ENCODE measurements at regions not wholly inside any gene's neighbourhood (a gene's known extent, or its start where the extent isn't known, plus 50 kb on each side); places are given as distances from the start of the nearest gene placed in this dataset.
A peak's percentile ranks its signal among the peaks of the same experiment; 100 is the strongest.
"Not testable (repeated sequence)": the region's sequence is repeated elsewhere in the genome, so short reads cannot be mapped to it uniquely, and the experiment has no call there.

- intact Hi-C loops (cut with micrococcal nuclease): no loop called here
- DNase-seq: no peak
- no peak for ATAC-seq
These were observed 289.5 kb upstream of the RGMA start for GRCh38 chr15:93378558-93378957.

- ATAC-seq: no peak
- no peak for DNase-seq
- intact Hi-C loops (cut with micrococcal nuclease): no loop called here
These were observed 283.8 kb upstream of the RGMA start for GRCh38 chr15:93372865-93373223.

GRCh38 chr15:93372208-93372864 is 283.3 kb upstream of the RGMA start:
- DNase-seq (no peak), ATAC-seq (no peak)
- intact Hi-C loops (cut with micrococcal nuclease): no loop called here

- DNase-seq (no peak), ATAC-seq (no peak)
- intact Hi-C loops (cut with micrococcal nuclease): no loop called here
These were observed 277.5 kb upstream of the RGMA start for GRCh38 chr15:93366387-93367100.

- intact Hi-C loops (cut with micrococcal nuclease): no loop called here
- no peak for DNase-seq
- ATAC-seq: no peak
These were observed 273.8 kb upstream of the RGMA start for GRCh38 chr15:93362821-93363220.

DNA sequence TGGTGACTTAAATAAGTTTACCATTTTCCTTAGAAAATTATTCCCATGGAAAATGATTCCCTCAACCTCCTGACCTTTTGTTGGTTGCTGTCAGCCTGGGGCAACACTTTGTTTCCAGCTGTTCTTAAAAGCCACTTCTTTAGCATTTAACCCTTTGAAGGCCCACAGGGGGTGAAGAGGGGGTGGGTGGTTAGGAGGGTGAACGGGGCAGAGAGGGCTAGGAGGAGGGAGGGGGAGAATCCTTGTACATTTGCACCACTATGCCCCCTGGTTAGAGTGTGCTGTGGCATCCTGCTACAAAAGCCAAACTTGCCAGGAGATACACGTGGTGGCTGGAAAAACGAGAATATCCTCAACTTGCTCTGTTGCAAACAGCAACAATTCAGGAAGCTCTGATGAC is 273.2 kb upstream of the RGMA start:
- intact Hi-C loops (cut with micrococcal nuclease): no loop called here
- no peak for DNase-seq
- no peak for ATAC-seq

DNA sequence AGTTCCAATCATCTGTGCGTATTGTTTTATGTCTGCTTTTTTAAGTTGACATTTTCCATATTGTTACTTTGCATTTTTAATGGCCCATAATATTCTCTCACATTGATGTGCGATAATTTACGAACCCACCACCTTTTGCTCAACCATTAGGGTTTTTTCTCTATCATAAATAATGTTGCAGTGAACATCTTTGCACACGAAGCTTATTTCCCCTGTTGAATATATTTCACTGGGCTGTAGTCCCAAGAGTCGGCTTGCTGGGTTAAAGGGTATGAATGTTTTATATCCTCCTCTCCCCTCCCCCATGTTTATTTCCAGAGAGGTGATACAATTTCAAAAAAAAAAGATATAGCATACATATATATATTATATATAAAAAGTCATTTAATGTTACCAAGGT is 272.7 kb upstream of the RGMA start:
- DNase-seq: no peak
- intact Hi-C loops (cut with micrococcal nuclease): no loop called here
- ATAC-seq: no peak

DNA sequence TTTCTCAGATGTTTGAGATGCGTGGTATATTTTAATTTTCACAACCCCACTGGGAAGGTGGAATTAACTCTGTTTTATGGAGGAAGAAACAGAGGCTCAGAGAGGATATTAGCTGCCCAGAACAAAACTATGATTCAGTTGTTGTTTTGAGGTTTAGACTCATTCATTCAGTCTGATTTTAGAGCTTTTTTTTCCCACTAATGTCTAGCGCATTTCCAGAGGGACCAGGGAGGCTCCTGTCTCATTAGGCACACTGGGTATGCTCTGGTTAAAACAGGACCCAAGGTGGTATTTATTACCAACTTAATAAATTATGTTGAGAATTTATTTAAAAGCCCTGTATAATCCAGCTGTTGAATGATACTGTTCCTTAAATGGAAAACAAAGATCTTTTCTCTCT is 272.0 kb upstream of the RGMA start:
- intact Hi-C loops (cut with micrococcal nuclease): no loop called here
- no peak for DNase-seq
- ATAC-seq: no peak

DNA sequence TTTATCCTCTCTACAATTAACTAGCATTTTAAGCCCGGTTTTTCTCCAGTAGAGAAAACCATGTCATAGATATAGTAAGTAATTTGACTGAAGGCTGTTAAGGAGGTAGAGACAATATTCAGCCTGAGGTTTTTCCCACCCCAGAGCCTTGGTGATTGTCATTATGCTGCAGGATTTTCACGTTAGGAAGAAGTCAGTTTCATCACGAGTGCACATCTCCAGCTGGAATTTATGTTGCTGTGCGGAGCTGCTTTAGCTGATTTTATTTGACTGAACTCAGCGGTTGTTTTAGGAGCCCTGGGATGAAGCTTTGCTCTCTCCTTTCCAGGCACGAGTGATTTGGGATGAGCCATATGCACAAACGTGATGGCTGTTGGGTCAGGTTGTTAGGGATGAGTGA is 271.3 kb upstream of the RGMA start:
- DNase-seq (no peak), ATAC-seq (no peak)
- intact Hi-C loops (cut with micrococcal nuclease): no loop called here

- no peak for DNase-seq
- intact Hi-C loops (cut with micrococcal nuclease): no loop called here
- ATAC-seq: no peak
These were observed 270.6 kb upstream of the RGMA start for GRCh38 chr15:93359425-93360131.

DNA sequence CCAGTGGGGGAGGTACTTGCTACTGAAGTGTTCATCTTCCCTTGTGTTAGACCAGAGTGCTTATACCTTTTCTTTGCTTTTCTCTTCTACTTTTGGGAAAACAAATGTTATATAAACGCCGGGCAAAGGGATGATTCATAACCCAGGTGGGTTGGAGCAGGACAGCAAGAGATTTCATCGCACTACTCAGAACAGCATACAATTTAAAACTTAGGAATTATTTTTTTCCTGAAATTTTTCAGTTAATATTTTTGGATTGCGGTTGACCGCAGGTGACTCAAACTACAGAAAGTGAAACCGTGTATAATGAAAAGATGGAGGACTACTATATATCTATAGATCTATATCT is 270.0 kb upstream of the RGMA start:
- DNase-seq (no peak), ATAC-seq (no peak)
- intact Hi-C loops (cut with micrococcal nuclease): no loop called here

- intact Hi-C loops (cut with micrococcal nuclease): no loop called here
- no peak for ATAC-seq
- no peak for DNase-seq
These were observed 269.4 kb upstream of the RGMA start for GRCh38 chr15:93358166-93359059.

GRCh38 chr15:93348711-93349545 is 259.9 kb upstream of the RGMA start:
- no peak for DNase-seq
- intact Hi-C loops (cut with micrococcal nuclease): no loop called here
- ATAC-seq: no peak

GRCh38 chr15:93347986-93348385 is 259.0 kb upstream of the RGMA start:
- ATAC-seq: no peak
- intact Hi-C loops (cut with micrococcal nuclease): no loop called here
- no peak for DNase-seq

DNA sequence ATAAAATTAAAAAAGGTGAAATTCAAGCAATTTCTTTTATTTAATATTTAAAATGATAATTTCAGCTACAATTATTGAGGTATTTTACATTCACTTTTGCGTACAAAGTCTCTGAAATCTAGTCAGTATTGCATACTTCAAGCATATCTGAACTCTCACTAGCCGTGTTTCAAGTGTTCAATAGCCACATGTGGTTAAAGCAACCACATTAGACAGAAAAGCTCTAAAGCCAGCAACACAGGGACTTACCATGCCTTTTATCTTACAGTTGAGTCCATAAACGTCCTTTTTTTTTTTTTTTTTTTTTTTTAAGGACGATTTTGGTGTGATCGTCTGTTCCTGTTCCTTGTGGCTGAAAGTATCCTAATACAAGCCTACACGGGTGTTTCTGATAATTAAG is 257.0 kb upstream of the RGMA start:
- DNase-seq (no peak), ATAC-seq (no peak)
- intact Hi-C loops (cut with micrococcal nuclease): no loop called here

GRCh38 chr15:93343402-93343801 is 254.4 kb upstream of the RGMA start:
- DNase-seq; ATAC-seq; intact Hi-C loops (cut with micrococcal nuclease): not testable (repeated sequence)

GRCh38 chr15:93341164-93341563 is 252.2 kb upstream of the RGMA start:
- ATAC-seq (no peak), DNase-seq (no peak)
- intact Hi-C loops (cut with micrococcal nuclease): no loop called here

- DNase-seq (no peak), ATAC-seq (no peak)
- intact Hi-C loops (cut with micrococcal nuclease): no loop called here
These were observed 251.4 kb upstream of the RGMA start for GRCh38 chr15:93340406-93340805.

GRCh38 chr15:93333796-93334195 is 244.8 kb upstream of the RGMA start:
- DNase-seq: no peak
- intact Hi-C loops (cut with micrococcal nuclease): no loop called here
- ATAC-seq: peak; percentile 63

Data from left ventricle myocardium superior (tissue), 1 donor.